ENCODE measurements at regions not wholly inside any gene's neighbourhood (a gene's known extent, or its start where the extent isn't known, plus 50 kb on each side); places are given as distances from the start of the nearest gene placed in this dataset. TPM values are rescaled to one million over a fixed set of nuclear protein-coding genes. Genes with fewer than 3 reads are reported as not detected.

GRCh38 chr10:123611876-123612275 lies 54.3 kb upstream of the GPR26 start:
- DNase-seq = no peak

DNA sequence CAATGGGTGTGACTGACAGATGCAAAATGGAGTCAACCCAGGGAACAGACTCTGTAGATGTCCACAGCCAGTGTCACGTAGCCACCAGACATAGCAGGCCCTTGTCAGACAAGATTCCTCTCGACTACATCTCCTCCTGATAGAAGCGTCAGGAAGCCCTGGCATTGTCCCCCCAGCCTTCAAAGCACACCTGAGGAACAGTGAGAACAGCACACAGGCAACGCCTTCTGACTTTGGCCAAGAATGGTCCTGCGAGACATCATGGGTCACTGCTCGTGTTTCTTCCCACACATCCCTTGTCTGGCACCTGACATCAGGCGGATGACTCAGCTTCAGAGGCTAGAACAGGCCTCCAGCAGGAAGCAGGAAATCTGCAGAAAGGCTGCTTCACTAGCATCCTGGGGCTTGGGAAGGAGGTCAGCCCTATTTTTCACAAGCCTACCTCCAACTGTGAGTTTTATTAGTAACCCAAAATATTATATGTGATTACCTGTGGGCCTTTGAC lies 52.8 kb upstream of the GPR26 start:
- no peak for DNase-seq

- DNase-seq = no peak
Observed at GRCh38 chr10:123614888-123615287, 51.3 kb upstream of the GPR26 start.

Small RNA genes lying in the stretch of these regions (small RNA-seq; reads per million reads assigned to genes)
- not detected for gene AL160290.3

Measured in occipital lobe (tissue), 2 donors.